H9 (cell line): ENCODE measurements at regions not wholly inside any gene's neighbourhood (a gene's known extent, or its start where the extent isn't known, plus 50 kb on each side); places are given as distances from the start of the nearest gene placed in this dataset.

Experiments used
- DNase-seq: peaks from one replicate; pipeline ENCODE4 v3.0.0-alpha.2; 2017
- H2AFZ ChIP-seq: one replicate; pipeline ENCODE4 v1.6.1; 2013; ENCODE audit warnings: mild to moderate bottlenecking, low read length, control low read depth, moderate library complexity
- H2AK5ac ChIP-seq: 2 replicates; pipeline ENCODE4 v1.6.1; 2013; ENCODE audit warnings: low read length, control low read depth, mixed read lengths; ENCODE audit not compliant: insufficient read length
- H2BK120ac ChIP-seq: one replicate; pipeline ENCODE4 v1.6.1; 2013; ENCODE audit warnings: low read depth, mild to moderate bottlenecking, low read length, control low read depth, inconsistent platforms; ENCODE audit not compliant: poor library complexity, severe bottlenecking
- H2BK12ac ChIP-seq: 2 replicates; pipeline ENCODE4 v1.6.1; 2013; ENCODE audit warnings: low read length, control low read depth, mixed read lengths, low read depth; ENCODE audit not compliant: insufficient read length
- H2BK15ac ChIP-seq: 2 replicates; pipeline ENCODE4 v1.6.1; 2013; ENCODE audit warnings: low read depth, low read length, control low read depth
- H2BK20ac ChIP-seq: one replicate; pipeline ENCODE4 v1.6.1; 2013; ENCODE audit warnings: low read depth, mild to moderate bottlenecking, low read length, control low read depth, inconsistent platforms; ENCODE audit not compliant: poor library complexity, severe bottlenecking
- H2BK5ac ChIP-seq: 2 replicates; pipeline ENCODE4 v1.6.1; 2013; ENCODE audit warnings: low read length, control low read depth, mixed read lengths; ENCODE audit not compliant: insufficient read length
- H3K14ac ChIP-seq: 2 replicates; pipeline ENCODE4 v1.6.1; 2013; ENCODE audit warnings: low read length, control low read depth; ENCODE audit not compliant: insufficient read depth
- H3K18ac ChIP-seq: 2 replicates; pipeline ENCODE4 v1.6.1; 2013; ENCODE audit warnings: low read depth, mild to moderate bottlenecking, mixed read lengths, low read length, control low read depth; ENCODE audit not compliant: insufficient read length
- H3K23ac ChIP-seq: 2 replicates; pipeline ENCODE4 v1.6.1; 2013; ENCODE audit warnings: low read length, control low read depth, mixed read lengths, low read depth; ENCODE audit not compliant: insufficient read length
- H3K23me2 ChIP-seq: 2 replicates; pipeline ENCODE4 v1.6.1; 2013; ENCODE audit warnings: low read depth, mild to moderate bottlenecking, mixed read lengths, low read length, control low read depth; ENCODE audit not compliant: insufficient read length, poor library complexity, severe bottlenecking
- H3K27ac ChIP-seq: 2 replicates; pipeline ENCODE4 v1.5.1; 2013; ENCODE audit warnings: low read length, control low read depth, mixed read lengths, low read depth; ENCODE audit not compliant: insufficient read length
- H3K27me3 ChIP-seq: 2 replicates; pipeline ENCODE4 v1.6.1; 2013; ENCODE audit warnings: low read length, control low read depth, inconsistent platforms; ENCODE audit not compliant: insufficient read depth
- H3K4ac ChIP-seq: 2 replicates; pipeline ENCODE4 v1.6.1; 2013; ENCODE audit warnings: low read depth, mild to moderate bottlenecking, control low read depth, inconsistent platforms, low read length, moderate library complexity
- H3K4me1 ChIP-seq: 2 replicates; pipeline ENCODE4 v1.6.1; 2013; ENCODE audit warnings: low read length, control low read depth, inconsistent platforms; ENCODE audit not compliant: insufficient read depth
- H3K4me2 ChIP-seq: 2 replicates; pipeline ENCODE4 v1.6.1; 2013; ENCODE audit warnings: low read length, control low read depth, mixed read lengths; ENCODE audit not compliant: insufficient read length, insufficient read depth
- H3K56ac ChIP-seq: 2 replicates; pipeline ENCODE4 v1.6.1; 2013; ENCODE audit warnings: low read depth, mild to moderate bottlenecking, mixed read lengths, low read length, control low read depth; ENCODE audit not compliant: insufficient read length
- H3K79me1 ChIP-seq: 2 replicates; pipeline ENCODE4 v1.6.1; 2013; ENCODE audit warnings: low read depth, mild to moderate bottlenecking, moderate library complexity, low read length, control low read depth, inconsistent platforms; ENCODE audit not compliant: insufficient read depth, poor library complexity, severe bottlenecking
- H3K79me2 ChIP-seq: 2 replicates; pipeline ENCODE4 v1.6.1; 2013; ENCODE audit warnings: low read length, control low read depth, inconsistent platforms; ENCODE audit not compliant: insufficient read depth
- H3K9ac ChIP-seq: 2 replicates; pipeline ENCODE4 v1.6.1; 2013; ENCODE audit warnings: low read length, control low read depth, mixed read lengths; ENCODE audit not compliant: insufficient read length; ENCODE audit errors: extremely low read depth
- H3K9me3 ChIP-seq: one replicate; pipeline ENCODE4 v1.6.1; 2013; ENCODE audit warnings: low read depth, low read length, inconsistent platforms; ENCODE audit not compliant: control insufficient read depth
- H3T11ph ChIP-seq: one replicate; pipeline ENCODE4 v1.6.1; 2013; ENCODE audit warnings: mild to moderate bottlenecking, low read length, control low read depth, inconsistent platforms
- H4K20me1 ChIP-seq: one replicate; pipeline ENCODE4 v1.6.1; 2013; ENCODE audit not compliant: control insufficient read depth, insufficient read length, insufficient read depth
- H4K5ac ChIP-seq: 2 replicates; pipeline ENCODE4 v1.6.1; 2013; ENCODE audit warnings: low read depth, mild to moderate bottlenecking, mixed read lengths, low read length, control low read depth; ENCODE audit not compliant: insufficient read length
- H4K8ac ChIP-seq: replicated peaks from 2 replicates; pipeline ENCODE4 v1.6.1; 2013; ENCODE audit warnings: low read length, control low read depth, mixed read lengths, low read depth; ENCODE audit not compliant: insufficient read length
- H4K91ac ChIP-seq: 2 replicates; pipeline ENCODE4 v1.6.1; 2013; ENCODE audit warnings: low read depth, mild to moderate bottlenecking, moderate library complexity, mixed read lengths, low read length, control low read depth; ENCODE audit not compliant: insufficient read length
- H3K27ac Mint-ChIP-seq, 3 experiments: 2 replicates in 2 of 3; 3 replicates in 1 of 3; pipeline ENCODE4 v1.8.0; 2020 to 2021; ENCODE audit warnings: mixed read lengths in 3 of 3, mild to moderate bottlenecking in 1 of 3, moderate library complexity in 1 of 3
- H3K27me3 Mint-ChIP-seq: 2 replicates; pipeline ENCODE4 v1.8.0; 2021; ENCODE audit warnings: low read depth, mild to moderate bottlenecking, moderate library complexity, mixed read lengths
- H3K36me3 Mint-ChIP-seq, 3 experiments: 2 replicates in 2 of 3; 3 replicates in 1 of 3; pipeline ENCODE4 v1.8.0; 2020 to 2021; ENCODE audit warnings: low read depth in 3 of 3, mixed read lengths in 3 of 3; ENCODE audit not compliant: insufficient read depth in 1 of 3
- H3K4me1 Mint-ChIP-seq, 2 experiments: 2 replicates each; pipeline ENCODE4 v1.8.0; 2020; ENCODE audit warnings: mixed read lengths in 2 of 2
- H3K4me3 Mint-ChIP-seq, 2 experiments: 2 replicates in 1 of 2; 3 replicates in 1 of 2; pipeline ENCODE4 v1.8.0; 2020 to 2021; ENCODE audit warnings: mild to moderate bottlenecking in 2 of 2, mixed read lengths in 2 of 2, moderate library complexity in 1 of 2
- H3K9me3 Mint-ChIP-seq, 2 experiments: 2 replicates in 1 of 2; 3 replicates in 1 of 2; pipeline ENCODE4 v1.8.0; 2020; ENCODE audit warnings: mild to moderate bottlenecking in 2 of 2, mixed read lengths in 2 of 2, moderate library complexity in 1 of 2
- CTCF ChIP-seq: fragments of 200-600 bp; sonication (generic); conservative IDR thresholded peaks from 3 replicates; pipeline ENCODE4 v1.8.0; 2021; ENCODE audit warnings: antibody characterized with exemption, mild to moderate bottlenecking
- WGBS: extraction: QIAGEN DNeasy Blood & Tissue Kit; methylation state at CpG from one replicate; pipeline ENCODE4 v1.1.7; 2013; ENCODE audit warnings: missing lambda C conversion rate, low lambda C conversion rate, mixed read lengths; ENCODE audit not compliant: insufficient read length; ENCODE audit errors: extremely low coverage; 5-methylcytosine and 5-hydroxymethylcytosine counted together

- Histone ChIP-seq H4K20me1 (no peaks in the 10 kb centered on the region), H4K8ac (no peak overlapping the region), H2AFZ (no peak overlapping the region), H3K9ac (no peak overlapping the region), H2AK5ac (no peak overlapping the region), H3K23ac (no peak overlapping the region), H3K4ac (no peak overlapping the region), H3K56ac (no peak overlapping the region), H3K14ac (no peak overlapping the region), H3K27me3 (no peaks in the 10 kb centered on the region), H3K79me2 (no peaks in the 10 kb centered on the region), H3K79me1 (no peaks in the 10 kb centered on the region), H3K4me1 (no peaks in the 10 kb centered on the region), H2BK12ac (no peak overlapping the region), H3K4me2 (no peak overlapping the region), H3K27ac (no peak overlapping the region), H3T11ph (no peak overlapping the region), H2BK15ac (no peak overlapping the region), H2BK120ac (no peak overlapping the region), H2BK5ac (no peak overlapping the region), H4K91ac (no peak overlapping the region), H3K9me3 (no peaks in the 10 kb centered on the region), H2BK20ac (no peak overlapping the region), H4K5ac (no peak overlapping the region), H3K23me2 (no peaks in the 10 kb centered on the region), H3K18ac (no peak overlapping the region)
- no CpG with 5 or more reads among the region's 6 CpGs for WGBS
- H3K27ac Mint-ChIP-seq = 0 out of 7 replicates have a peak overlapping the region, but pooled peaks of 1 of the 3 experiments have one; percentile 52
- no peak for DNase-seq
- H3K27me3 Mint-ChIP-seq = no peaks in the 10 kb centered on the region
- H3K4me1 Mint-ChIP-seq = peaks cover 4% of the 10 kb centered on the region in 2 experiments; a peak in 3 of 4 replicates
- no peaks in the 10 kb centered on the region; a peak in 1 of 7 replicates for H3K36me3 Mint-ChIP-seq
- no peak overlapping the region for H3K4me3 Mint-ChIP-seq
- TF ChIP-seq CTCF = no peak
- peaks cover 0 to 6% of the 10 kb centered on the region in 2 experiments; a peak in 2 of 5 replicates for H3K9me3 Mint-ChIP-seq
Observed at GRCh38 chr1:189522441-189522840, 955.2 kb downstream of the BRINP3 start.
